Neural cell (in vitro differentiated cells): ENCODE measurements at regions not wholly inside any gene's neighbourhood (a gene's known extent, or its start where the extent isn't known, plus 50 kb on each side); places are given as distances from the start of the nearest gene placed in this dataset.

Source experiments
- H2AFZ ChIP-seq: fragments of 200-600, 300-800 bp; sonication (generic), shearing (Covaris generic); 2 replicates; pipeline ENCODE4 v1.6.0; 2014; ENCODE audit warnings: low read depth, mild to moderate bottlenecking, antibody characterized with exemption, low read length, moderate library complexity
- H3F3A ChIP-seq: fragments of 200-600 bp; shearing (Covaris generic); 2 replicates; pipeline ENCODE4 v1.6.1; 2016; ENCODE audit warnings: mild to moderate bottlenecking, moderate library complexity, mixed read lengths, antibody characterized with exemption, low read length; ENCODE audit not compliant: insufficient read depth, poor library complexity, severe bottlenecking
- H3K27ac ChIP-seq: fragments of 200-600, 300-800 bp; sonication (generic), shearing (Covaris generic); 2 replicates; pipeline ENCODE4 v1.5.1; 2014; ENCODE audit warnings: mild to moderate bottlenecking, low read length, moderate library complexity
- H3K27me3 ChIP-seq: fragments of 300-800, 200-600 bp; sonication (generic), shearing (Covaris generic); 2 replicates; pipeline ENCODE4 v1.6.0; 2014; ENCODE audit warnings: mild to moderate bottlenecking, low read depth, low read length, moderate library complexity; ENCODE audit not compliant: insufficient read depth
- H3K36me3 ChIP-seq: fragments of 300-800, 200-600 bp; sonication (generic), shearing (Covaris generic); 2 replicates; pipeline ENCODE4 v1.5.1; 2014; ENCODE audit warnings: mild to moderate bottlenecking, antibody characterized with exemption, low read length, moderate library complexity; ENCODE audit not compliant: insufficient read depth
- H3K4me2 ChIP-seq: fragments of 300-800, 200-600 bp; sonication (generic), shearing (Covaris generic); 2 replicates; pipeline ENCODE4 v1.6.0; 2014; ENCODE audit warnings: mild to moderate bottlenecking, low read length
- H3K4me3 ChIP-seq: fragments of 300-800, 200-600 bp; sonication (generic), shearing (Covaris generic); 2 replicates; pipeline ENCODE4 v1.5.1; 2014; ENCODE audit warnings: mild to moderate bottlenecking, low read length, moderate library complexity
- H3K79me2 ChIP-seq: fragments of 200-600 bp; shearing (Covaris generic); replicated peaks from 2 replicates; pipeline ENCODE4 v1.6.0; 2014; ENCODE audit warnings: mild to moderate bottlenecking, low read length, moderate library complexity; ENCODE audit not compliant: insufficient read depth
- H3K9ac ChIP-seq: fragments of 300-800, 200-600 bp; sonication (generic), shearing (Covaris generic); 2 replicates; pipeline ENCODE4 v1.6.1; 2016; ENCODE audit warnings: mild to moderate bottlenecking, low read length, mixed read lengths
- H3K9me2 ChIP-seq: fragments of 200-600 bp; shearing (Covaris generic); 2 replicates; pipeline ENCODE4 v1.6.1; 2016; ENCODE audit warnings: mild to moderate bottlenecking, low read length, mixed read lengths; ENCODE audit not compliant: insufficient read depth
- H3K9me3 ChIP-seq: fragments of 200-600, 300-800 bp; sonication (generic), shearing (Covaris generic); 2 replicates; pipeline ENCODE4 v1.6.1; 2016; ENCODE audit warnings: mild to moderate bottlenecking, mixed run types, low read length, moderate library complexity, mixed read lengths
- H4K20me1 ChIP-seq: fragments of 200-600 bp; shearing (Covaris generic); 2 replicates; pipeline ENCODE4 v1.6.1; 2016; ENCODE audit warnings: mild to moderate bottlenecking, mixed run types; ENCODE audit not compliant: insufficient read depth
- EP300 ChIP-seq: fragments of 450-650 bp; conservative IDR thresholded peaks from 2 replicates; pipeline ENCODE4 v1.6.1; 2014; ENCODE audit warnings: antibody characterized with exemption, mild to moderate bottlenecking, moderate library complexity; ENCODE audit not compliant: poor library complexity, severe bottlenecking
- EZH2 ChIP-seq: fragments of 200-600, 300-800 bp; shearing (Covaris generic), sonication (generic); IDR thresholded peaks from 2 replicates; pipeline ENCODE4 v1.6.1; 2014; ENCODE audit warnings: antibody characterized with exemption, low read length, borderline replicate concordance, mild to moderate bottlenecking; ENCODE audit not compliant: insufficient read depth, poor library complexity, severe bottlenecking
- MXI1 ChIP-seq: fragments of 450-650 bp; conservative IDR thresholded peaks from 2 replicates; pipeline ENCODE4 v1.6.1; 2014; ENCODE audit warnings: antibody characterized with exemption, mild to moderate bottlenecking; ENCODE audit not compliant: poor library complexity, severe bottlenecking
- POLR2AphosphoS5 ChIP-seq: IDR thresholded peaks from 2 replicates; pipeline ENCODE4 v1.6.1; 2012
- RAD21 ChIP-seq: fragments of 450-650 bp; conservative IDR thresholded peaks from 2 replicates; pipeline ENCODE4 v1.6.1; 2014; ENCODE audit warnings: antibody characterized with exemption, mild to moderate bottlenecking, moderate library complexity
- SMC3 ChIP-seq: fragments of 450-650 bp; conservative IDR thresholded peaks from 2 replicates; pipeline ENCODE4 v1.6.1; 2014; ENCODE audit warnings: antibody characterized with exemption, mild to moderate bottlenecking, moderate library complexity; ENCODE audit not compliant: poor library complexity
- TAF1 ChIP-seq: IDR thresholded peaks from 2 replicates; pipeline ENCODE4 v1.6.1; 2012; ENCODE audit warnings: low read depth
- TF ChIP-seq, protein P1 (sequence below): IDR thresholded peaks from 2 replicates; pipeline ENCODE4 v1.6.1; 2012; ENCODE audit warnings: borderline replicate concordance
- TF ChIP-seq, protein P2 (sequence below): fragments of 450-650 bp; IDR thresholded peaks from 2 replicates; pipeline ENCODE4 v1.5.1; 2014; ENCODE audit warnings: antibody characterized with exemption, mild to moderate bottlenecking, moderate library complexity; ENCODE audit not compliant: poor library complexity, severe bottlenecking

DNA sequence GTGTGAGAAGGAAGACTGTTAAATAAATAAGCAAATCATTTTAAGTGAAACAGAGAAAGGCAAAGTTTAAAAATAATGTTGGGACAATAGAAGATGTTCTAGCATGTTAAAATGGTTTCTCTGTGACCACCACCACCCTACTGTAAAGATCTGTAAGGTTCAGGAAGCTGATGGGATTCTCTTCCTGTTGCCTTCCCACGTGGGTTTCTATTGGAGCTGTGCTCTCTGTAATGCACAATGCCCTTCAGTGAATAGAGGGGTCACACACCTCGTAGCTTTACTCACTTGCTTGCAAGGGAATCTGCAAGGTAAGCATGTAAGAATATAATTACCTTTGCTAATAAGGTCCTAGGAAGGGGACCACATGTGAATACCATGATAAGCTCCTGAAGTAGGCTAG lies 170.5 kb downstream of the CASP12 start:
- H2AFZ ChIP-seq = no peak overlapping the region

DNA sequence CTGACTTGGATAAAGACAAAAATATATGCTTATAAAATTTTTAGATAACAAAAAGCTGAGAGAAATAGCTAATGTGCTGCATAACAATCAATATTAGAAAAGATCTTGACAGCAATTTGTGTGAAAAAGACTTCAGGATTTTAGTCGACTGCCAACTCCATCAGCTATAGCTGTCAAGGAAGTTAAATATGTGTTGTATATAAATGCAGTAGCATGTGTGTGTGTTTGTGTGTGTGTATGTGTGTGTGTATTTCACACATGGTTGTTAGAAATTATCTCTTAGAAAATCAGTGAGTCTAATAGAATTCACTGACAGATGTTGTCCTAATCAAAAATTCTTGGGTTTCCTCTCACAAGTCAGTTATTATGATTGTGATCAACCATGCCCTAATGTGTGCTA lies 171.2 kb downstream of the CASP12 start:
- Histone ChIP-seq H4K20me1 (no peaks in the 10 kb centered on the region), H3K4me3 (no peak overlapping the region), H3K27me3 (no peaks in the 10 kb centered on the region), H2AFZ (no peak overlapping the region), H3K9me3 (no peaks in the 10 kb centered on the region), H3K27ac (peak overlapping the region; percentile 29), H3F3A (no peaks in the 10 kb centered on the region), H3K9ac (no peak overlapping the region), H3K36me3 (no peaks in the 10 kb centered on the region), H3K79me2 (no peaks in the 10 kb centered on the region), H3K9me2 (no peaks in the 10 kb centered on the region), H3K4me2 (no peak overlapping the region)
- TF ChIP-seq EP300 = peak; percentile 95
- peak; percentile 86 for TF ChIP-seq POLR2AphosphoS5
- no peak for TF ChIP-seq MXI1
- TF ChIP-seq, protein P1, sequence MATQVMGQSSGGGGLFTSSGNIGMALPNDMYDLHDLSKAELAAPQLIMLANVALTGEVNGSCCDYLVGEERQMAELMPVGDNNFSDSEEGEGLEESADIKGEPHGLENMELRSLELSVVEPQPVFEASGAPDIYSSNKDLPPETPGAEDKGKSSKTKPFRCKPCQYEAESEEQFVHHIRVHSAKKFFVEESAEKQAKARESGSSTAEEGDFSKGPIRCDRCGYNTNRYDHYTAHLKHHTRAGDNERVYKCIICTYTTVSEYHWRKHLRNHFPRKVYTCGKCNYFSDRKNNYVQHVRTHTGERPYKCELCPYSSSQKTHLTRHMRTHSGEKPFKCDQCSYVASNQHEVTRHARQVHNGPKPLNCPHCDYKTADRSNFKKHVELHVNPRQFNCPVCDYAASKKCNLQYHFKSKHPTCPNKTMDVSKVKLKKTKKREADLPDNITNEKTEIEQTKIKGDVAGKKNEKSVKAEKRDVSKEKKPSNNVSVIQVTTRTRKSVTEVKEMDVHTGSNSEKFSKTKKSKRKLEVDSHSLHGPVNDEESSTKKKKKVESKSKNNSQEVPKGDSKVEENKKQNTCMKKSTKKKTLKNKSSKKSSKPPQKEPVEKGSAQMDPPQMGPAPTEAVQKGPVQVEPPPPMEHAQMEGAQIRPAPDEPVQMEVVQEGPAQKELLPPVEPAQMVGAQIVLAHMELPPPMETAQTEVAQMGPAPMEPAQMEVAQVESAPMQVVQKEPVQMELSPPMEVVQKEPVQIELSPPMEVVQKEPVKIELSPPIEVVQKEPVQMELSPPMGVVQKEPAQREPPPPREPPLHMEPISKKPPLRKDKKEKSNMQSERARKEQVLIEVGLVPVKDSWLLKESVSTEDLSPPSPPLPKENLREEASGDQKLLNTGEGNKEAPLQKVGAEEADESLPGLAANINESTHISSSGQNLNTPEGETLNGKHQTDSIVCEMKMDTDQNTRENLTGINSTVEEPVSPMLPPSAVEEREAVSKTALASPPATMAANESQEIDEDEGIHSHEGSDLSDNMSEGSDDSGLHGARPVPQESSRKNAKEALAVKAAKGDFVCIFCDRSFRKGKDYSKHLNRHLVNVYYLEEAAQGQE = peak; percentile 19

More for the DNA sequence above, 170.5 kb downstream of the CASP12 start:
- H3K36me3 ChIP-seq = no peaks in the 10 kb centered on the region
- TF ChIP-seq, protein P1 = no peak
- TF ChIP-seq TAF1 (no peak), EZH2 (no peak), MXI1 (no peak), EP300 (no peak), POLR2AphosphoS5 (no peak), RAD21 (no peak), SMC3 (no peak)
- TF ChIP-seq, protein P2, sequence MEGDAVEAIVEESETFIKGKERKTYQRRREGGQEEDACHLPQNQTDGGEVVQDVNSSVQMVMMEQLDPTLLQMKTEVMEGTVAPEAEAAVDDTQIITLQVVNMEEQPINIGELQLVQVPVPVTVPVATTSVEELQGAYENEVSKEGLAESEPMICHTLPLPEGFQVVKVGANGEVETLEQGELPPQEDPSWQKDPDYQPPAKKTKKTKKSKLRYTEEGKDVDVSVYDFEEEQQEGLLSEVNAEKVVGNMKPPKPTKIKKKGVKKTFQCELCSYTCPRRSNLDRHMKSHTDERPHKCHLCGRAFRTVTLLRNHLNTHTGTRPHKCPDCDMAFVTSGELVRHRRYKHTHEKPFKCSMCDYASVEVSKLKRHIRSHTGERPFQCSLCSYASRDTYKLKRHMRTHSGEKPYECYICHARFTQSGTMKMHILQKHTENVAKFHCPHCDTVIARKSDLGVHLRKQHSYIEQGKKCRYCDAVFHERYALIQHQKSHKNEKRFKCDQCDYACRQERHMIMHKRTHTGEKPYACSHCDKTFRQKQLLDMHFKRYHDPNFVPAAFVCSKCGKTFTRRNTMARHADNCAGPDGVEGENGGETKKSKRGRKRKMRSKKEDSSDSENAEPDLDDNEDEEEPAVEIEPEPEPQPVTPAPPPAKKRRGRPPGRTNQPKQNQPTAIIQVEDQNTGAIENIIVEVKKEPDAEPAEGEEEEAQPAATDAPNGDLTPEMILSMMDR = no peak
- H3K9me3 ChIP-seq = no peaks in the 10 kb centered on the region
- H3K4me2 ChIP-seq = no peak overlapping the region
- no peak overlapping the region for H3K27ac ChIP-seq
- no peaks in the 10 kb centered on the region for H3K79me2 ChIP-seq
- H3K4me3 ChIP-seq = no peak overlapping the region
- no peak overlapping the region for H3K9ac ChIP-seq
- H3K27me3 ChIP-seq = no peaks in the 10 kb centered on the region
- H4K20me1 ChIP-seq = no peaks in the 10 kb centered on the region
- H3F3A ChIP-seq = no peaks in the 10 kb centered on the region
- no peaks in the 10 kb centered on the region for H3K9me2 ChIP-seq
